ENCODE measurements at regions not wholly inside any gene's neighbourhood (a gene's known extent, or its start where the extent isn't known, plus 50 kb on each side); places are given as distances from the start of the nearest gene placed in this dataset.

DNA sequence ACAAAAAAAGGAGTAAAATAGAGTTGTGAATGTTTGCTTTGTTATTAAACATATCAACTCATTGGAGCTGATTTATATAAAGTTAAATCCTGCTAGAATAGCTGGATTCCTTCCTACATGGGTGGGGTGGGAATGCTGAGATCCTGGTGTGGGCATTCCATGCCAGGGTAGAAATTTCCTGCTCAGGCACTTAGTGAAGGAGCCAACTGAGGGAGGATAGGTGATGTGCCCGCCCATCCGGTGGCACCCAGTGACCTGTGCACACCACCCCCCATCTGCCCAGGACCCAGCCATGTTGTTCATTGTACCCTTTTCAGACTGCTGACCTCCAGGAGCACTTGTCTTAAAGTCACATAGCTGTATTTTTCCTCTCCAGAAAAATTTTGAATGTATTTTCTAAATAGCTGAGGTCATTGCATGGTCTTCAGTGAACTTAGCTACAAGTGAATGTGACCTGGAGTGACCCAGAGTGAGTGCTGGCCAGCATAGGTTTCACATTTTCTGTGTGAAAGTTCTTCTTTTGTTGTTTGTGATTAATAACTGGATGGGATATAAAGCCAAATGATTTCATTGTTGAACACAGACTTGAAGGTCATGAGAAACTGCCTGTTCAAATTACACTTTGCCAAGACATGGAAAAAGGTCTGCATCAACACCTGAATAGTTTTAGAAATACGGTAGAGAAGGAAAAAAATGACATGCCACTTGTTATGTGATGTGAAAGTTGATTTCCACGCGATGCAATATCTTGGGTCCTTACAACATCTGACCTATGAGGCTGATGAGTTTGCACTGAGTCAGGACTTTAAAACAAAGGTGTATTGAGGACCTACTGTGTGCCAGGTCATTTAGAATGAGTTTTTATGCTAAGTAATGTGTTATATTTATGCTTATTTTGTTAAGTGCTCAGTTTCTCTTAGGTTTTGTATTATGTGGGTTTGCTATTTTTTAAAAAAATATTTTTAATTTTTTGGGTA, 77.2 kb downstream of the UTRN start:
- TF ChIP-seq ZNF384 (IDR thresholded peaks at IDR 0.05) (no peak), HDGF (IDR thresholded peaks at IDR 0.05; ENCODE audit: borderline replicate concordance) (no peak), FOXM1 (IDR thresholded peaks at IDR 0.05; ENCODE audit: borderline replicate concordance) (no peak), FOXA1 (IDR thresholded peaks at IDR 0.05) (no peak), SP1 (IDR thresholded peaks at IDR 0.05) (no peak), CTBP1 (IDR thresholded peaks at IDR 0.05; ENCODE audit: borderline replicate concordance) (no peak), SUZ12 (IDR thresholded peaks at IDR 0.05) (no peak)
